Hepatic stellate cell (primary cell): ENCODE measurements at regions not wholly inside any gene's neighbourhood (a gene's known extent, or its start where the extent isn't known, plus 50 kb on each side); places are given as distances from the start of the nearest gene placed in this dataset.

Experiments used
- DNase-seq: peaks from one replicate; pipeline ENCODE4 v3.0.0; 2011; ENCODE audit warnings: low spot score

GRCh38 chr4:180926277-180926676 lies 1316.9 kb upstream of the TENM3 start:
- DNase-seq = no peak

GRCh38 chr4:180932370-180933001 lies 1310.7 kb upstream of the TENM3 start:
- DNase-seq = no peak

DNA sequence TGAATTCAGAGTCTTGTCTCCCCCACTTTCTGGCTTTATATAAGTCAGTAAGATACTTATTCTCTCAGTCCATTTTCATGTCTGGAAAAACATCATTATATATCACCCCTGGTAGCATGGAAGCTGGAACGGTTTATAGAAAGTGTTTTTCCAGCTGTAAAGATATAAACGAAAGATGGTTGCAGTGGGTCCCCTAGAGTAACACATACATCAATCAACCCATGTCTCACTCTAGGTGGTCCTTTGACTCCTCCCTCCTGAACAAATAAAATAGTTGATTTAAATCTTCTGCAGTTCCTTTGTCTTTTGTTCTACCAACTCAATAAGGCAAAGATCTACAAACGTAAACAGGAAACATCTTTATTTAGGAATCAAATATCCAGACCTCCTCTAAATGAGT lies 1306.1 kb upstream of the TENM3 start:
- DNase-seq = no peak

- no peak for DNase-seq
These were observed 1302.5 kb upstream of the TENM3 start for GRCh38 chr4:180940680-180941079.

- no peak for DNase-seq
These were observed 1300.8 kb upstream of the TENM3 start for GRCh38 chr4:180942367-180942916.

DNA sequence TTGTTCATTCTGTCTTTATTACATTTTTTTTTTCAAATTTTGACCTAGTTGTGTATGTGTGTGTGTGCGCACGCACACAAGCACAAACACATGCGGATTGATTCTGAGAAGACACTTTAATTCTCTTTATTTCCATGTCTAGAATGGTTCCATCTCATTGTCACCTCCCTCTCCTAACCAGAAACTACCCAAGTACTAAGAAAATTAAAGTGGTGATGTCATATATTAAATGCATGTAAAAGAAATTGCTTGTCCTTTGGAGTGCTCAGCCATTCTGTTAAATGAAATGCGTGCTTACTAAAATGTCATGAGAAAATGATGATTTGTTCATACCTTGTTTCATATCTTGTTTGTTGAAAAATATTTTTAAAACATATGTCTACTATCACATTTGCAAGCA lies 1297.0 kb upstream of the TENM3 start:
- DNase-seq = no peak

DNA sequence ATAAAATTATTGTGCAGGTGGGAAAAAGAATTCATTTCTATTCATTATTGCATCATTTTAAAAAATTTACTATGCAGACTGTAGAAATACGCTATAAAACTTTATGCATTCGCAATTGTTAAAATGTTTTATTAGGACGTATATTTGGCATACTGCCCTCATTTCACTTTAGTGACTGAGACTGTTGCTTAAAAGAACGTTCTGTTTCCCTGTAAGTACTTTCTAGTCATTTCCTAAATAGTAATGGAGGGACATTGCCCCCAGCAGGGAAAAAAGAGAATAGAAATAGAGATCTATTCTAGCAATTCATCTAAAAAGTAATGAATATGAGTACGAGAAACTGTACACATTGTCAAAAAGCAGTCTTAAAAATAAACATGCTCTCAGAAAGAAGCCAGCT lies 1295.8 kb upstream of the TENM3 start:
- DNase-seq = no peak

GRCh38 chr4:180949424-180950213 lies 1293.6 kb upstream of the TENM3 start:
- no peak for DNase-seq

DNA sequence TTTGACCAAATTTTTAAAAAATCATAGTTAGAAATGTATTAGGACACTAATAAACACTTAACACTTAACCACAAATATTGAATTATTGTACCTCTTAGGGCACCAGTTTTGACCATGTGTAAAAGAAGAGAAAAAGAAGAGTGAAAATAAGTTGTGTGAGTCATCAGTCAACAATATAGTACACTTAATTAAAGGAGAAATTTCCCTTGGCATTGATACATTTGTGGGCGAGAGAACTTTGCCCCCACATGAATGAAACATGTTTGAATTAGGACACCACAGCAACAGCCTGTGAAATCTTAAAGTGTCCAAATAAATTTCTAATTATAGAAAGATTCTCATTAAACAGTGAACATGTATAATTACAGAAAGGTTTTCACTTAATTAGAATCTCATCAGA lies 1292.8 kb upstream of the TENM3 start:
- DNase-seq = no peak

GRCh38 chr4:180951312-180951711 lies 1291.9 kb upstream of the TENM3 start:
- no peak for DNase-seq

DNA sequence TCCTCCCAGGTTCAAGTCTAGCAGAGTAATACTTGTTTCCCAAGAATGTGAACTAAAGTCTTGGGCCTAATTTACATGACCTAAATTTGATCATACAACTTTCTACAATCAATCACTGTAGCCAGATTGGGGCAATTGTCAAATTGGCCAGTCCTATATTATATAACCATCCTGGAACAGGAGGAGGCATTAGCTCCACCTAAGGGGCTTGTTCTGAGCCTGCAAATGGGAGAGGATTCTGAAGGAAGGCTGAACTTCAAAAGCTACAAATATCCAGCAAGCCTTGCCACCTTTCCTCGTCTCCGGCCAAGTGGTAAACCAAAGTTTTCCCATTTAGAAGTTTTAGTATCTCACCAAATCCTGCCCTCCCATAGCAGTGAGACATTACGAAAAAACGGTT lies 1289.6 kb upstream of the TENM3 start:
- no peak for DNase-seq

DNA sequence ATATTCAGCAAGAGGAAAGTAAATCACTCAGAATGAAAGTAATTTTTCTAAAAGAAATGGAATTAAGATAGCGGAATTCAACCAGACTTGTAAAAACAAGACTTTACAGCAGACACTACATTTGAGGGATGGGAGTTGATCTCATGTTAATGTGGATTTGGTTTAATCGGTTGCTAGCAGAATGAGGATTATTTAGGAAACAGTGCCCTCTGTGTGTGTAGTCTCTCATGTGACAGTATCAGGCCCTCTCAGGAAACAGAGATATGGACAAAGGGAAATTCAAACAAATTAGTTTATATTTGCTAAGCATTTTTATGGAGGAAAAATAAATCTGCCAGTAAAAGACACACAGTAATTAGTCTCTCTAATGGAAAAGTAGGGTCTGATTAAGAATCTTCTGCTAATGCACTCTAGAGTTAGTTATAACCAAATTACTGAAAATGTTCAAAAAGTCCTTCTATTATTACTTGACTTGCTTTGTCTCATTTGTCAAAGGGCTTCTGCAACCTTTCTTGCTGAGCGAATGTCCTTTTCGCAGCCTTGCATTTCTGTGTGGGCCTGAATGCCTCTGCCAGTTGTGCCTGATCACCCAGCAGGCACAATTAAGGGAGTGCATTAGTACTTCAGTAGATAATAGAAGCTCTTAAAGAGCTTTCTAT lies 1282.3 kb upstream of the TENM3 start:
- DNase-seq = no peak

DNA sequence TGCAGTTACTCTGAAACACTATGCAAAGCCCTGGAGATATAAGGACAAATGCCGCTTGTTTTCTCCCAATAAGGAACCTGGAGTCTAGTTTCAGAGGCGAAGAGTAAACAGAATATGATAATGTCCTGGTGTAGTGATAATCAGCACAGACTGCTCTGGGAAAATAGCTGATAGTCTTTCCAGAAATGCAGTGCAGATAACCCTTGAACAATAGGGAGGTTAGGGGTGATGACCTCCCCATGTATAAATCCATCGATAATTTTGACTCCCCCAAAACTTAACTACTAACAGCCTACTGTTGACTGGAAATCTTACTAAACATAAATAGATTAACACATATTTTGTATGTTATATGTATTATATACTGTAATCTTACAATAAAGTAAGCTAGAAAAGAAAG lies 1280.9 kb upstream of the TENM3 start:
- no peak for DNase-seq

- DNase-seq = no peak
These were observed 1276.9 kb upstream of the TENM3 start for GRCh38 chr4:180966312-180966711.

DNA sequence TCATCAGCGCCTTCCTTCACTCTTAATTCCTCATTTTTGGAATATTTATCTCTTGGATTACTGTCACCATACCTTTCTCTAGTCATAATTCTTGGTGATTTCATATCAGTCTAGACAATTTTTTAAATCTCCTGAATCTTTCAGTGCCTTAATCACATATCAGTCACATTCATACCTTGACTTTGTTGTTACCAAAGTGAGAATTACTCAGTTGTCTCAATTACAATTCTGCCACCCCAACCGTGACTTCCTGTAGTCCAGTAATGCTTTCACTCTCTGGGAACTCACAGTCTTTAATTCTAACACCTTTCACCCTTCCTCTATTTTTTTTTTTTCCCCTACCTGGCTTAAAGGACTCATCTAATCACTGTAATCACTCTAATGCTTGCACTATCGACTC lies 1275.3 kb upstream of the TENM3 start:
- no peak for DNase-seq

DNA sequence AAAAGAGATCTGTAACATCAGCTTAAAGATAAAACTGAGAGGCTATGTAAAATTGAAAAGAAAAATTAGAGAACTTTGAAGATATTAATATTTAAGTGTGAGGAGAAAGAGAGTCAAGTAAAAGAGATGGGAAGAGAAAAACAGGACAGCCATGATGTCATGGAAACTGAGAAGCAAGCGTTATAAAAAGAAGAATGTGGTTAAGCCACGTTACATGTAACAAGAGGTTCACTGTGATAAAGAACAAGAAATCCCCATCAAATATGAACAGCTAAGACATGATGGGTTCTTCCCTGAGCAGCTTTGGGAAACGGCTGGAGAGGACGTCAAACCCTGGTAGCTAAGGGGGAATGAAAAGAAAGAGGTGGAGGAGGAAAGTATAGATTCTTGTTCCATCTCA lies 1269.3 kb upstream of the TENM3 start:
- DNase-seq = no peak

GRCh38 chr4:180990931-180991330 lies 1252.3 kb upstream of the TENM3 start:
- DNase-seq = no peak

DNA sequence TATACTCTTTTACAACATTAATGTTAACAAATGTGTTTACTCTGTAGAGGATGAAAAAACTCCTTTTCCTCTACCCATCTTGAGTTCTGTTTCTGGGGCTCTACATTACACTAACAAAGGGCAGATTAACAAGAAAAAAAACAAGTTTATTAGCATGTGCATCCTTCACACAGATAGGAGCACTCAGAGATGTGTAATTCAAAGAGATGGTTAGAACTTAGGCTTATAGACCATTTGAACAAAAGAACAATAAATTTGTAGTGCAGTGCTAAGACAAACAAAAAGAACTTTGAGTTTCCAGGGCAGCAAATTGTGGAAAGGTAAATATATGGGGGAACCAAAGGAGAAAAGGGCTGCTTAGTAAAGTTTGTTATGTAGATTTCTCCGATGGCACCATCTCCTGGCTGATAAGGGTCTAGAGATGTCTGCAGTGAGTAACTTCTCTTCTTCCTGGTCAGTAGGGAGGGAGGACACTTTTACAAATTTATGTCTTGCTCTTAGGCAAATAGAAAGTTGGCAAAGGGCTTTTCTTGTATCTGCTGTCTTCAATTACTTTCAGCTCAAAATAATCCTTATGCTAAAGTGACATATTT lies 1249.9 kb upstream of the TENM3 start:
- no peak for DNase-seq

DNA sequence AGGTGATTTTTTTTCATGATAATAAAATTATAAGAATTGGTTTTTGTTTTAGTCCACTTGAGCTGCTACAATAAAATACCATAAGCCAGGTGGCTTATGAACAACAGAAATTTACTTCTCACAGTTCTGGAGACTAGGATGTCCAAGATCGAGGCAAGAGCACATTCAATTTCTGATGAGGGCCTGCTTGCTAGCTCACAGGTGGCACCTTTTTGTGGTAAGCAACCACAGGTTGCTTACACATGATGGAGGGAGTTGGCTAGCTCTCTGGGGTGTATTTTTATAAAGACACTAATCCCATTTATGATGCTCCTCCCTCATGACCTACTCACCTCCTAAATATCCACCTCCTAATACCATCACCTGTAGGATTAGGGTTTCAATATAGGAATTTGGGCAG lies 1248.5 kb upstream of the TENM3 start:
- no peak for DNase-seq

DNA sequence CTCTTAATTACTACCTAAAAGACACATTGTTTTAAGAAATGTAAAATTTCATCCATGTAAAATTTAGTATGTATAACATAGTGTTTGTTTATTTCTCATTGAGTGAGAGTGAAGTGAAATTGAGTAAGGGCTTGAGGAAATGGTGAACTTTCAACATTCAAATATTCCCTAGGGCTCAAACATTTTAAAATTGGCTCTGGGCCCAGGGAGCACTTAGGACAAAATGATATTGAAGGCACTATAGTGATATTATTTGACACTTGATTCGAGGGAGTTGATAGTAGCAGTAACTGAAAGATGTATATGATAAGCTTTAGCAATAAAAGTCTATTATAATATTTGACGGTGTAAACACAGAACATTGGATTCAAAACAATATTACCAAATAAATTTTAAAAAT lies 1244.0 kb upstream of the TENM3 start:
- DNase-seq = no peak

- DNase-seq = no peak
These were observed 1239.1 kb upstream of the TENM3 start for GRCh38 chr4:181004056-181004455.

- no peak for DNase-seq
These were observed 1236.5 kb upstream of the TENM3 start for GRCh38 chr4:181006499-181007260.
